Lower leg skin (tissue), 3 donors: ENCODE measurements at regions not wholly inside any gene's neighbourhood (a gene's known extent, or its start where the extent isn't known, plus 50 kb on each side); places are given as distances from the start of the nearest gene placed in this dataset.

Experiments
- CTCF ChIP-seq, 3 donors: fragments of 450-650 bp; IDR thresholded peaks; one replicate each; pipeline ENCODE4 v1.5.1; 2016; ENCODE audit warnings: antibody characterized with exemption in 3 of 3, mild to moderate bottlenecking in 3 of 3, moderate library complexity in 2 of 3
- POLR2A ChIP-seq, 2 donors: fragments of 450-650 bp; IDR thresholded peaks; one replicate each; pipeline ENCODE4 v1.6.1; 2016 to 2017; ENCODE audit warnings: antibody characterized with exemption in 2 of 2, mild to moderate bottlenecking in 1 of 2, moderate library complexity in 1 of 2

DNA sequence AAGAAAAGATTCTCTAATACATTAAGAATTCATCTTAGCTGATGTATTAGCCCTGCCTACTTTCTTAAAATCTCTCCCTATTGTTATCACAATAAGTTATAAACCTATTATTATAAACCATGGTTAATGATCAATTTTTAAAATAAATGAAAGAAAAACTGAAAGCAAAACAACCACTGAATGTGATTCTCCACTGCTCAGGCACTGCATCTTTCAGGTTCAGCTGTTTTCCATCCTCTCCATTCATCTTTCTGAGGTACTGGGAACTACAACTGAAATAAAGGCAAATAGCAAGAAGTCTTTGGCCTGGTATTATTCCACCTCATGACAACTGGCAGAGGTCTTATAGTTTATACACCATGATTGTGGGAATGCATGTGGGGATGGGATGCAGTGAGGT, 798.9 kb upstream of the AADAT start:
- TF ChIP-seq CTCF (IDR thresholded peaks at IDR 0.05), result no peak
- no peak for TF ChIP-seq POLR2A (IDR thresholded peaks at IDR 0.05)
